Liver (tissue), 8 donors: ENCODE measurements at regions not wholly inside any gene's neighbourhood (a gene's known extent, or its start where the extent isn't known, plus 50 kb on each side); places are given as distances from the start of the nearest gene placed in this dataset.

Experiments
- DNase-seq: peaks from one replicate; pipeline ENCODE4 v3.0.0-alpha.2; 2017; ENCODE audit warnings: low spot score
- H3K27ac ChIP-seq, 2 donors: one replicate each; pipeline ENCODE4 v1.7.0; 2013; ENCODE audit warnings: inconsistent platforms in 2 of 2, low read length in 2 of 2, control low read depth in 1 of 2, low read depth in 1 of 2, mild to moderate bottlenecking in 1 of 2
- H3K27me3 ChIP-seq, 4 donors: one replicate each; pipeline versions ENCODE4 v1.6.1 to v1.7.0; 2013; ENCODE audit warnings: low read length in 3 of 4, inconsistent platforms in 1 of 4, mild to moderate bottlenecking in 1 of 4, moderate library complexity in 1 of 4; ENCODE audit not compliant: control insufficient read depth in 4 of 4, insufficient read depth in 4 of 4
- H3K36me3 ChIP-seq, 4 donors: one replicate each; pipeline versions ENCODE4 v1.6.1 to v1.7.0; 2013; ENCODE audit warnings: low read length in 3 of 4, mild to moderate bottlenecking in 3 of 4, low read depth in 1 of 4, moderate library complexity in 1 of 4; ENCODE audit not compliant: control insufficient read depth in 4 of 4, insufficient read depth in 3 of 4
- H3K4me1 ChIP-seq, 4 donors: one replicate each; pipeline versions ENCODE4 v1.6.1 to v1.7.0; 2013; ENCODE audit warnings: low read length in 3 of 4, mild to moderate bottlenecking in 3 of 4, moderate library complexity in 1 of 4; ENCODE audit not compliant: control insufficient read depth in 4 of 4, insufficient read depth in 4 of 4
- H3K4me3 ChIP-seq, 3 donors: one replicate each; pipeline versions ENCODE4 v1.6.1 to v1.7.0; 2013; ENCODE audit warnings: low read length in 3 of 3, control low read depth in 1 of 3, low read depth in 1 of 3, mild to moderate bottlenecking in 1 of 3
- H3K9ac ChIP-seq, 2 donors: one replicate each; pipeline ENCODE4 v1.7.0; 2013; ENCODE audit warnings: low read length in 2 of 2, mild to moderate bottlenecking in 2 of 2, moderate library complexity in 2 of 2, control low read depth in 1 of 2, low read depth in 1 of 2
- H3K9me3 ChIP-seq, 4 donors: one replicate each; pipeline versions ENCODE4 v1.6.1 to v1.7.0; 2013; ENCODE audit warnings: low read length in 3 of 4; ENCODE audit not compliant: control insufficient read depth in 4 of 4
- ATF3 ChIP-seq: IDR thresholded peaks from 2 replicates; pipeline ENCODE4 v1.6.1; 2016; ENCODE audit warnings: antibody characterized with exemption
- CTCF ChIP-seq: fragments of 150-350 bp; IDR thresholded peaks from 2 replicates; pipeline ENCODE4 v1.5.1; 2017; ENCODE audit warnings: improper control_type of control experiment, low read depth, low read length; ENCODE audit not compliant: missing input control
- FOXA2 ChIP-seq: IDR thresholded peaks from 2 replicates; pipeline ENCODE4 v1.6.1; 2016; ENCODE audit warnings: antibody characterized with exemption
- GABPA ChIP-seq, 2 donors: IDR thresholded peaks in 1 of 2; conservative IDR thresholded peaks in 1 of 2; 2 replicates each; pipeline ENCODE4 v1.6.1; 2016; ENCODE audit warnings: antibody characterized with exemption in 2 of 2, mild to moderate bottlenecking in 1 of 2, moderate library complexity in 1 of 2
- HNF4G ChIP-seq: IDR thresholded peaks from 2 replicates; pipeline ENCODE4 v1.6.1; 2016; ENCODE audit warnings: antibody characterized with exemption
- JUND ChIP-seq, 2 donors: IDR thresholded peaks; 2 replicates each; pipeline ENCODE4 v1.6.1; 2016; ENCODE audit warnings: antibody characterized with exemption in 2 of 2
- NR2F2 ChIP-seq: IDR thresholded peaks from 2 replicates; pipeline ENCODE4 v1.6.1; 2016; ENCODE audit warnings: antibody characterized with exemption
- RAD21 ChIP-seq, 2 donors: IDR thresholded peaks; 2 replicates each; pipeline ENCODE4 v1.6.1; 2016; ENCODE audit warnings: antibody characterized with exemption in 2 of 2, mild to moderate bottlenecking in 2 of 2
- REST ChIP-seq: IDR thresholded peaks from 2 replicates; pipeline ENCODE4 v1.6.1; 2016; ENCODE audit warnings: antibody characterized with exemption, mild to moderate bottlenecking
- SP1 ChIP-seq: IDR thresholded peaks from 2 replicates; pipeline ENCODE4 v1.6.1; 2018; ENCODE audit warnings: antibody characterized with exemption, mild to moderate bottlenecking
- WGBS: extraction: QIAGEN DNeasy Blood & Tissue Kit; methylation state at CpG from one replicate; pipeline ENCODE4 v1.1.7; 2013; 5-methylcytosine and 5-hydroxymethylcytosine counted together
- donor health status: healthy.
- donor health status: healthy.
- donor health status: healthy.
- donor health status: healthy.
- donor health status: healthy.

- Histone ChIP-seq H3K4me1 (no peaks in the 10 kb centered on the region), H3K9me3 (no peaks in the 10 kb centered on the region), H3K4me3 (no peak overlapping the region), H3K36me3 (no peaks in the 10 kb centered on the region), H3K27me3 (no peaks in the 10 kb centered on the region), H3K27ac (no peak overlapping the region), H3K9ac (no peak overlapping the region)
- 67% methylated on average over 6 of the region's 6 CpGs for WGBS
- no peak for DNase-seq
- no peak for TF ChIP-seq NR2F2
- TF ChIP-seq HNF4G: no peak
- TF ChIP-seq ATF3: no peak
Measured at GRCh38 chr16:86211800-86212199, 298.5 kb upstream of the FOXF1 start.

GRCh38 chr16:86212706-86213436 is 297.5 kb upstream of the FOXF1 start:
- WGBS: 75% methylated on average over 11 of the region's 11 CpGs
- H3K27ac ChIP-seq: no peak overlapping the region

More at GRCh38 chr16:86212706-86213436, 297.5 kb upstream of the FOXF1 start:
- no peaks in the 10 kb centered on the region for H3K9me3 ChIP-seq
- no peaks in the 10 kb centered on the region for H3K36me3 ChIP-seq
- H3K4me1 ChIP-seq: no peaks in the 10 kb centered on the region
- H3K27me3 ChIP-seq: no peaks in the 10 kb centered on the region
- no peak for DNase-seq
- TF ChIP-seq SP1: no peak
- TF ChIP-seq GABPA (IDR thresholded peaks at IDR 0.05 in 1 of 2, conservative IDR thresholded peaks at IDR 0.05 in 1 of 2): no peak
- no peak for TF ChIP-seq HNF4G
- TF ChIP-seq RAD21 (IDR thresholded peaks at IDR 0.05): no peak
- TF ChIP-seq REST: no peak
- TF ChIP-seq CTCF: no peak
- TF ChIP-seq NR2F2: no peak
- no peak for TF ChIP-seq ATF3
- no peak for TF ChIP-seq FOXA2
- no peak for TF ChIP-seq JUND (IDR thresholded peaks at IDR 0.05)
- no peak overlapping the region for H3K9ac ChIP-seq
- H3K4me3 ChIP-seq: no peak overlapping the region
